Effector CD8-positive, alpha-beta T cell (primary cell): ENCODE measurements at regions not wholly inside any gene's neighbourhood (a gene's known extent, or its start where the extent isn't known, plus 50 kb on each side); places are given as distances from the start of the nearest gene placed in this dataset.

Experiments used
- DNase-seq: peaks from one replicate; lab custom pipeline; 2025; lab: John Stamatoyannopoulos, UW

DNA sequence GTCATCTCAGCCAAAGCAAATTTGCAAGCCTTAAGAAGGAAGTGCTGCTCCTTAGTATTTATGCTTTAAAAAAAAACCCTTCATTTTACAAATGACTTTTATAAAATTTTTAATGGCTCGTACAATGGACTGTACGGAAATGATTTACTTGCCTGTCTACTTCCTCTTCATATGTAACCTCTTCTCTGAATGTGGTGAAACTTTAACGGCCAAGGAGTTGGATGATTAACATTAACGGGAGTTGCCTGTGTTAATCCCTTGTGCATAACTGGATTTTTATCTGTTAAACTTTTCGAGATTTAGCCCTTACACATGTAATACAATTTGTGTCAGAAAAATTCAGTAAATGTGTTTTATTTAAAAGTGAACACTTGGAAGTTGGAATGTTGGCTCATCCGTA is 429.4 kb downstream of the TBC1D4 start:
- DNase-seq, result no peak

DNA sequence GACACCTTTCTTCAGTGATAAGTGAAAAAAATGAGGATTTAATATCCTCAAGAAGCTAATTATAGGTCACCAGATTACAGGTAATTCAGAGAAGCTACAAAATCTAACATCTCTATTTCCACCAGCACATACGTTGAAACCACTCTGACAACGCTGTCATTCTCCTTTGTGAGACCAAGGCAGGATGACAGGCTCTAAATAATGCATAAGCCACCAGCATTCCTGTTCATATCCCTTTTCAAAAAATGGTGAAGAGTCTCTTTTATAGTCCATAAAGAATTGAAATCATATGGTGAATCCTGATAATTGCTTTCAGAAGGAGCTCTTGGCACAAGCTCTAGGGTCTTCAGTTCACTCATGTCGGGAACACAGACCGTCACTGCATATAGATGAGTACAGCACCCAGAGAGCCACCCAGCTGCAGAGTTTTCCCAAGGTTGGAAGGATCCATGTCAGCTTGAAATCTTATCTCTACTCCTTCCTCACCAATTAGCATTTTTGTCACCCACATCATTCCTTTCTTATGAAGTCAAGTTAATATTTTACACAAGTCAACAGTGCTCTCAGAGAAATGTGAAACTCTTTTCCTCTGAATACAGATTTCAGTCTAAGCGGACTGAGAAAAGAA is 431.4 kb downstream of the TBC1D4 start:
- DNase-seq, result no peak

DNA sequence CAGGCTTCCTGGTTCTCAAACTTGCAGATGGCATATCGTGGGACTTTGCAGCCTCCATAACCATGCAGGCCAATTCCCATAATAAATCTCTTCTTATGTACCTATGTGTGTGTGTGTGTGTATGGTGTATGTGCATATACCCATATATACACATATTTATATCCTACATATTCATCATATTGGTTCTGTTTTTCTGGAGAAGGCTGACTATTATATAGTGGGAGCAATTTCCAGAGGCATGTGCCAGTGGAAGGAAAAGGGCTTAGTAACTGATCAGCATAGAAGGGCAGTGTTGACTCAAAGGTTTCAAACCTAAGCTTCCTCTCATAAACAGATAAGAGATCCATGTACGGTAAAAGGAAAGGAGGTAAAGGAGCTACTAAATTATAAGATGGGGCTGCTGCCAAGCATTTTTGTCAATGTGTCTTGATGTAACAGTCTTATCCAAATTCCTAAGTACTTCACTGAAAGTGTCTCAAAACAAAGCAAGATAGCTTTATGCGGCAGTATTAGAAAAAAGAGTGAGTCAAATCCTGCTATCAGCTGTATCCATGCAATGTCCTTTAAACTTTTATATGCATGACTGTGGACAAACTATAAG is 432.1 kb downstream of the TBC1D4 start:
- DNase-seq, result no peak

DNA sequence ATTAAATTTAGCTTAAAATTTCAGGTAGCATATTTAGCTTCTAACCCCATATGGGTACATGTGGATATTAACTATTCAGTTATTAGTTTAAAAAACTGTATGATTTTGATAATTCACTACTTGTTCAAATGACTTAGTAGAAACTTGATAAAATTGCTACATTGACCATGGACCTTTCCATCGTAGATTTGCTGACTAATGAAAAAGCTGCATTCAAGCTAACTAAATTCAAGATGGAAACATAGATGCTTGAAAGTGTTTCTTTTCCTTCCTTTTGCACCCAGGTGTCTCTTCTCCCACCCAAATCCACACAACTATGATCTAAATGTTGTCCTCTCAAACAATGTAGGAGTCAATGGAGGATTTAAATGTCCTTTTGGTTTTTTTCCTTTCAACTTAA is 439.2 kb downstream of the TBC1D4 start:
- no peak for DNase-seq

DNA sequence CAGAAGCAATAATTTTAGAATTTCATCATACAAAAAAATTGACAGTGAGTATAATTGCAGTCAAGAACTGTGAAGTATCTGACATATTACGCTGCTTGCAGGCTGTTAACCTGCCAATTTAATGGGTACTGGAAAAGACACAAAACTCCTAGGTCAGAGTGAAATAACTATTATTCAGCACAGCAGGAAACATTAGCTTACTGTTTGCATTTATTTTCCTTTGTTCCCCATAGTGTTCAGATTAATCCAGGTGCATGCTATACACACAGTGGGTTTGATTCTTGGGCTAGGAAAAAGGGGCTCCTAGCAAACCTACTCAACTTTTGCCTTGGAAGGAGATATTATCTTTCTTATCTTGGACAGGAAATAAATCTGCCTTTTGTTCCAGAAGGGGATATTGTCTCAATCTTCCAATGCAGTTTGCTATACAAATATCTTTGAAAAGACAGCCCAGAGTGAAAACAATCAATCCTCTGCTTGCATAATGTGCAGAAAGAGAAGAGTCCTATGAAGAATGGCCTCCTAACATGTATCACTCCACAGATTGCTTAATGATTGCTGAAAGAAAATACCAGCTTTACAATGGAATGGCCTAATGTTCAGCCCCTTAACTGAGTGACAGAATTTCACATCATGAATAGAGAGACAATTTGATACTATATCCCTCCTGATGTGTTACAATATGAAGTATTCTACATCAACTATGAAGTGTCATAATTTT is 443.4 kb downstream of the TBC1D4 start:
- no peak for DNase-seq

DNA sequence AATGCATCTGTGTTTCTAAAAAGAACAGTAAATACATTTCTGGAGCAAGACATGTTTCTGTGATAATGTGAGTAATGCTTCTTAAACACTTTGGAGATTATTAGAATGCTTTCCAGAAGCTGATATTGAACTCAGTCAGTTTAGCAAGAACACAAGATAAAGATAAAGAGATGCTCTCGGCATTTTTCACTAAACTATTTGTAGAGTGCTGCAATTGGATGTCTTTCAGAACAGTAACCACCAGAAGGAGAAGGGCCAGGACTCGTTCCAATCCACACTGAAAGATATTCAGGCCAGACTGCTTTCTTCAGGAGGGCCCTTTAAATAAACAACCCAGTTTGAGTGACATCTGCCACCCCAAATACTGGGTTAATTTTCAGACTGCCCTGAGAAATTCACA is 456.0 kb downstream of the TBC1D4 start:
- DNase-seq, result no peak

DNA sequence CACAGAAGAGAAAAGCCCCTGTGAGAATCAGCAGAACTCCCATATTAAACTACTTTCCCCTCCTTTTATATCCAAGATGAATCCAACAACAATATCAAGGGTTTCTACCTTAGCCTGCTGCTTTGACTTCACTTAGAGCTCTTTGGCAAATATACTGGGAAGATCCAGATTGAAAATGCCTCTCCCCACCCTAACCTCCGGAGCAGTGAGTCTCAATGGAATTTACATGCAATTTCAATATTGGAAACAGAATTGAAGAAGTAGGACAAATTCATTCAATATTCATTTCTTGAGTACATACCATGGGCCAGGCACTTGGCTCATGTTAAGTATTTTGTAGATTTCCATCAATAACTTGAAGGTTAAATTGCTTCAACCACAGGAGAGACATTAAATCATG is 457.4 kb downstream of the TBC1D4 start:
- no peak for DNase-seq

DNA sequence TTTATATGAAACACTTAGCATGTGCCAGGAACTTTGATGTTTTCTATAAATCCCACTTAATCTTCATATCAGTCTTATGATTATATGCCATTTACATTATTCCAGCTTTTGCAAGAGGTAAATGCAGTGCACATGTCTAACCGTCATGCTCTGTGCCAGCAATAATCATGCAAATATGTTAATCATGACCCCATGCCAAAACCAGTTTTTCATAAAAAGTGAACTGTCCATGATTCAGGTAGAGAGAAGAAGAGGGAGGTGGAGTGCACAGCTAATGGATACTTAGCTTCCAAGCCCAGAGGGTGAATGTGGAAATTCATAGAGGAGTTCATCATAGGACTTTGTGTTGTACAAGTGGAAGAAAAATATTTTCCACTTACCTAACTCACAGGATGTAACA is 458.4 kb downstream of the TBC1D4 start:
- DNase-seq, result no peak

DNA sequence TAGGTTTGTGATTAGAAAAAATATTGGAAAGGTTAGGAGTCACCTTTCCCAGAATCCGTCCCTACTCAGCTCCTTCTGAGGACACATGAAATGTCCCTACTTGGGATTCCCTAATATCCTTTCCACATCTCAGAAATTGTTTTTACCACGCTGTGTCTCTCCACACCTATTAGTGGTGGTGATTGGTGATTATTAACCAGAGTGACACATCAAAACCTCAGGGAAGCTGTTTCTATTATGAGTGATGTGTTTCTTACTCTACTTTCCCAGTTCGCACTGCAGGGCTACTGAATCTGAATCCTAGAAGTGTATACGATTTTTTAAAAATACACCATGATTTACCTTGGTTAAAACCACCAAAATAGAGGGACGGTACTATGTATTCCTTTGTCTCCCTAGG is 460.8 kb downstream of the TBC1D4 start:
- DNase-seq, result no peak

DNA sequence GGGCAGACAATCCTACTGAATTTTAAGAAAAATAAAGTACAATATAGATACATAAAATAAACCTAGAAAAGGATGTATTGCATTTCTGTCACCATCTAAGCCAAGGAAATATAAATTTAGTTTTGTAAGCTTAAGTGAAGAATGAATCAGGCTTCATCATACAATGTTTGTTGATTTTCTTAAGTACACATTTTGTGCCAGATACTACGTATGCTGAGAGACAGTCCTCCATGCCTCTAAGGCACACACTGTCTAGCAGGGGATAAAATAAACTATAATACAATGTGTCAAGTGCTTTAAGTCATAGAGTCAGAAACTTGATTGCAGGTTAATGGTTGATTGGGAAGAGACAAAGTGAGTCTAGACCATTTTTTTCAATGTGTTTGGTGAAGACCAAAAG is 465.7 kb downstream of the TBC1D4 start:
- no peak for DNase-seq

DNA sequence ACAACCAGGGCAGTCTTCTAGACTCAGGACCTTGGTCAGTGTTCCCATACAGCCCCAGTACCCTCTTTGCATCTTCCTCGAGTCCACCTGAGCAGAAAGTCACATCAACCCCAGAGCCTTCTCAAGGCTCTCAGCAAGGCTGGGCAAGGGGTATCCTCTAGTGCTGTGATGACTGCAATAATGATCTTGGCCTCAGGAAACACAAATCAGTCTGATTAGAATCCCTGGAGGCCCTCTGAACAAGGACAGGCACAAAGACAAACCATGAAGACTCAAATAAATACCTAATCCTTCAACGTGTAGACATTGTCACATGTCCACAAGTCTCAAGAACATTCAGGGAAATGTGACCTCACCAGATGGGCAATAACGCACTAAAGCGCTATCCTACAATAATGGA is 468.2 kb downstream of the TBC1D4 start:
- DNase-seq, result no peak

DNA sequence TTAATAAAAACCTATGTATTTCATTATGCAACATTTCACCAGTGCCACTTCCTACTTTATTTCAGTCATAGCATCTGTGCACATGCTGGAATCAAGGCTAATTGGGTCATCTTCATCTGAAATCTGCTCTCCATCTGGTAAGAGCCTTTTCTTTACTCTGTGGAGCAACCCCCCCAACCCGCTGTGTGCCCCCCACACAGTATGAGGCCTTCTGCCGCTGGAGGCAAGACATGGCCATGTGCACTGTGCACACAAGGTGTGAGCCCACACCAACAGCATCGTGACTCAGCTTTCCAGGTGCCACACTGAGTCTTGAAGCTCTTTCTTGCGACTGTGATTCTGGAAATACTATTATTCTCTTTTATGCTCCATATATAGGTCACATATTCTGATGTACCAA is 471.0 kb downstream of the TBC1D4 start:
- no peak for DNase-seq

DNA sequence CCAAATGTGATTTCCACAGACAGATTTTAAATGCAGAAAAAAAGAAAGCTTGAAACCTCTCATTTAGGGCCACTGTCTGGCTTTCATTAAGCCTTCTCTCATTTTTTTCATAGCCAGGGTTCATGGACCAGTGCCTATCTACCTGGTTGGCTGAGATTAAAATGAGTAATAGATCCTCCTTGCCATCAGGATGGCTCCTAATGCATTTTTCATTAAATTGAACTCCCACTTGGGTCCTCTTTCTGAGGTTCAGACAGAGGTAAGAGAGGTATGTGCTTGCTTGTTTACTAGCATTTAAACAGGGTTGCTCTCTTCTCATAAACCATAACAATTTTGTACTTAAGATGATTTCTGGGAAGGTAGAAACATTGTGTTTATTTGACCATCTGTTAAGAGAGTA is 473.0 kb downstream of the TBC1D4 start:
- DNase-seq, result no peak

DNA sequence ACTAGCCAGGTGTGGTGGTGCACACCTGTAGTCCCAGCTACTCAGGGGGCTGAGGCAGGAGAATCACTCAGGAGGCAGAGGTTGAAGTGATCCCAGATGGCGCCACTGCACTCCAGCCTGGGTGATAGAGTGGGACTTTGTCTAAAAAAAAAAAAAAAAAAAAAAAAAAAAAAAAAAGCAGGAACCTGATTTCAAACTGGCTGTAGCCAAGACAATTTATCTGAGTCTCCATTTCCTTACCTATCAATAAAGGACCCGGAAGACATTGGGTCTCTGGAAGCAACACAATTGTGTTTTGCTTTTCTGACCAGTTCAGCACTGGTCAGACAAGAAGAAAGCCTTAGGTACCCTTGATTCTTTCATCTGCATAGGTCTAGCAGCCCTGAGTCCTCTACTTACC is 491.0 kb downstream of the TBC1D4 start:
- no peak for DNase-seq

DNA sequence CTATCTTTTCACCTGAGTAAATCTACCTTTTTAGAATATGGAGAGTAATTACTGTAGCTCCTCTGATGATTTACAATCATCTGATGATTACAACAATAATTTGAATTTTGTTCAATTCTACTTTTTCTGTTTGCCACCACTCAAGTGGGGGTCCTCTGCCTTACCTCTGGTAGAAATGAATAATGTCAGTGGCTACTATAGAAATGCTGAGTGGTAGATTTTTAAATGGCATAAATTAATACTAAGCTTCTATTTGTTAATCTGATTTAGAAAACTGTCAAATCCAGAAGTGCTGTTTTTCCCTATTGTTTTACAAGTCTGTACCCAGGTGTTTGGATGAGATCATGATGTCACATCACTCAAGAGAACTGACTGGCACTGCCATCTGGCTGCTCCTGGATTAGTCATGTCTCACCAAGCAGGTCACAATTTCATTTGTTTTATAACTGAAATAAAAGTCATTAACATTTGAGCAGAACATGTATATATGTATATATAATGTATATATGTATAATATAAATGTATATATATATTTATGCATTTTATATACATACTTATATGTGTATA is 494.8 kb downstream of the TBC1D4 start:
- no peak for DNase-seq

DNA sequence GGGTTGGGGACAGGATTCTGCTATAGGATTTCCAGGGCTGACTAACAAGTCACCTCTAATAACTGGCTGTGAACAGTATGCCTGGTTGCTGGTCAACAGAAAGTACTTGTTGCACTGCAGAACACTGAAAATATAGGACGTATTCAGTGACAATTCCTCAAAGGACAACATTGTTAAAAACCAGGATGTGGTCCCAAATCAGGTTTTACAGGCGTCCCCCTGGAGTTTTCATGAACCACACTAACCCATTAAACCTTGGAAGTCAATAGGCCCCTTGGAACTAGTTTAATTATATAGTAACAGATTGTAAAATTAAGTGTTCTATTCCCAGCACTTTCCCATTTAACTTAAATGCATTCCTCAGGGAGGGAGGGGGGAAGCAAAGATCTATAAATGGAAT is 495.4 kb downstream of the TBC1D4 start:
- no peak for DNase-seq

DNA sequence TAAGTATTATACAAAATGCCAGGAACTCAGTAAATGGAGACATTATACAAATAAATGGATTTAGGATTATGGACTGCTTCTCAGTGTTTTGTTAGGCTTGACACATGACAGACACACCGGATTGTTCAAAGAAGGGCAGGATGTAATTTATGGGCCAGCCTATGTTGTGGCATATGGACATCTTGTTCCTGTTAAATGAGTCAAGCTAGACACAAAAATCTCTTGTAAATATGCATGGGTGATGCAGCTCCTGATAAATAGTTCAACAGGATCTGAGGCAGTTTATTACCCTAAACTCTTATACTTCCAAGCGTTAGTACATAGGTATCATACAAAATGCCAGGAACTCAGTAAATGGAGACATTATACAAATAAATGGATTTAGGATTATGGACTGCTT is 502.3 kb downstream of the TBC1D4 start:
- no peak for DNase-seq

DNA sequence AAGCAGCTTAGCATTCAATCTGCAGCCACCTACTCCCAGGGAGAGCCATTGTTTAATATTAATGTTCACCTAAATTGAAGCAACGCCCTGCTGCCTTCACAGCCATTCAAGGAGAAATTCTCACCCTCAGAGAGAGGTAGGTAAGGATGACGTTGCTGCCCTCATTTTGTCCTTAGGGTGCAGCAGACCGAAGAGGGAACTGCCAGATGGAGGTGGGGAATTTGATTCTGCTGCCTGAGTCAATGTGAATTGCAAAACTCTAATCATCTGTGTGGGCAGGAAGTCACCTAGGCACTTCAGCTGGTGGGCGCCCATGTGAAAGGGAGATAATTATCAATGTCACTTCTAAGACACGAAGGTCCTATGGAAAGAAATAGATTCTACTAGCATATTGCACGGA is 503.4 kb downstream of the TBC1D4 start:
- DNase-seq, result no peak

DNA sequence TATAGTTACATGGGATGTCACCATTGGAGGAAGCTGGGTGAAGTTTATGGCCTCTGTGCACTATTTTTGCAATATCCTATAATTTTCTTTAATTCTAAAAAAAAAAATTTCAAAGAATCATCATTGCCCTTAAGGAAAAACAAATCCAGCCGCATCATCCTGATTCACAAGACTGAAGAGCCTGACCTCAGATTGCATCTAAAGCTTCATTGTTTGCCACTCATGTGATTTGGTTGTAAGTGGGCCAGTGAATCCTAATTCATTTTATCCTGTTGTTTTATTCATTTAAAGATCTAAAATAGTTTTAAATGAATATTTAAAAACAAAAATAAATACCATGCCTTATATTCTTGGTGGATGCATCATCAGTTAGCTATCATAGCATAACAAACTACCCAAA is 504.5 kb downstream of the TBC1D4 start:
- DNase-seq, result no peak

DNA sequence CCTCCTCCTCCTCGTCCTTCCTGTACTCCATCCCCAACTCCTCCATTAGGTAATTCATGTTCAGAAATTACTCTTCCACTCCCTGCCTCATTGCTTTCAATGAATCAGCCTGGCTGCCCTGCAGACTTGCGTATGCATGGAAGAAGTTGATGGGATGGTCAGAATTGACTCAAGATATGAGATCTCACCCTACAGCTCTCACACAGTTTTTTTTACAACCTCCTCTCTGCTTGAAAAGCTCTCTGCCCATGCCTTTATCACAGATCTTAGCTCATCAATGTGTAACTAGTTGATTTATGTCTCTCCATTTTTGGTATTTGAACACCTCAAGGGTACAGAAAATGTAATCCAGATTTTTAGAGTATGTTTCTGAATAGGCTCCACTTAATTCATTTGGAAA is 506.9 kb downstream of the TBC1D4 start:
- DNase-seq, result no peak

DNA sequence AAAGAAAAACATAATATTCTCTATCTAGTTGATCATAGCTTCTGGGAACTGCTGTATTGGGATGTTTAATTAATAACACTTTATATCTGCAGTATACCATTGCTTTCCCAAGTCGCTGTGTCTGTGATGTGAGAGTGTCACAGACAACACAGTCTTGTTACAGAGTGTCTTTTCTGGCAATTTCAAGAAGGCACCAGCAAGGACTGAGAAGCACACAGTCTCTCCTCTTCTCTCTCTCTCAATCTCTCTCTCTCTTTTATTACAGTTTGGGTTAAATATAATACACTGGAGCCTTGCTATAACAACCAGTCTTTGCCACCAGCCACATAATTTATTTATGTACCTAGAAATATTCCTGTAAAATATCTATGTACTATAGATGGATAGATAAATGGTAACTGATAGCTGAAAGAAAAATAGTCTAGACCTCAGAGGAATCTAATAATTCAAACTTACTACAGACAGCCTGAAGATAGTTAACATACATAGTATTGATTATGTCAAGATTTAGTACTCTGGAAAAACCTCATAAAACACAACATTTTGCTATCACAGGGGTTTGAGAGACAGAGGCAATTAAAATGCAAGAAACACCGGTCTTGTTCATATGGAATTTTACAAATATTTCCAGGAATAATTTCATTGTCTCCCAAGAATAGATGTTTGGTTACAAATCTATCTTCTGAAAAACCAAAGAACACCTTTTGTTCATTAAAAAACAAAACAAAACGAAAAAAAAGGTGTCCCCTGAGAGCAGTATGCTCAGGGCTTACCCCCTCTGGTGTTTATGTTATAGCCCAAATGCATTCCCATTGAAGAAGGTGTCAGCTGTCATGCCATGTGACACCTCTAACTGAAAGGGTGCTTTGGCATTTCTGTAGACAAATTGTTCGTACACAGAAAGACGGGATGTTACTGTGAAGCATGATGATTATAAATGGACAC is 507.8 kb downstream of the TBC1D4 start:
- no peak for DNase-seq

DNA sequence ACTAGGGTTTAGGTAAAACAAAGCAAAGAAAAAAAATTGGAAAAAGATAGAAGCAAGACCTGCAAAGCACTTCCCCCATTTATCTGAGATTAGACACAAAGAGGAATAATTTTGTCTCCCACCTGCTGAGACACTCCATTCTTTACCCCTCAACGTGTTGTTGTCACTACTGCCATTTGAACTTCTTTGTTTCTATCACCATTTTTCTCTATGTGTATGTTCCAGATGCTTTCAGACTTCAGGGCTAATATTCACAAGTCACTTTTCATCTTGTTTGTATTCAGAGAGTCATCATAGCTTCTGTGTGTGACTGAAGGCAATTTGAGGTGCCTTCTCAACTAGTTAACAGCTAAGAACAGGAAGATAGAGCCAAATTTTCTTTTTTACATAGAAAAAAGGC is 512.5 kb downstream of the TBC1D4 start:
- no peak for DNase-seq
